ENCODE measurements at regions not wholly inside any gene's neighbourhood (a gene's known extent, or its start where the extent isn't known, plus 50 kb on each side); places are given as distances from the start of the nearest gene placed in this dataset.

GRCh38 chr13:55160867-55161266 lies 1979.9 kb upstream of the PRR20A start:
- TF ChIP-seq HNF4G (IDR thresholded peaks at IDR 0.05) (no peak), CTCF (IDR thresholded peaks at IDR 0.05; ENCODE audit: low read depth, low read length, missing input control) (no peak), REST (IDR thresholded peaks at IDR 0.05) (no peak), EGR1 (IDR thresholded peaks at IDR 0.05; ENCODE audit: low read depth in 2 of 2) (no peak), YY1 (IDR thresholded peaks at IDR 0.05) (no peak), RAD21 (IDR thresholded peaks at IDR 0.05) (no peak), JUND (IDR thresholded peaks at IDR 0.05) (no peak), TAF1 (conservative IDR thresholded peaks at IDR 0.05) (no peak), SP1 (IDR thresholded peaks at IDR 0.05) (no peak), MAX (IDR thresholded peaks at IDR 0.05) (no peak), NR2F2 (IDR thresholded peaks at IDR 0.05) (no peak), FOXA1 (IDR thresholded peaks at IDR 0.05) (no peak)
- TF ChIP-seq, protein P1, sequence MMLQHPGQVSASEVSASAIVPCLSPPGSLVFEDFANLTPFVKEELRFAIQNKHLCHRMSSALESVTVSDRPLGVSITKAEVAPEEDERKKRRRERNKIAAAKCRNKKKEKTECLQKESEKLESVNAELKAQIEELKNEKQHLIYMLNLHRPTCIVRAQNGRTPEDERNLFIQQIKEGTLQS (IDR thresholded peaks at IDR 0.05): no peak
